ENCODE measurements at regions not wholly inside any gene's neighbourhood (a gene's known extent, or its start where the extent isn't known, plus 50 kb on each side); places are given as distances from the start of the nearest gene placed in this dataset.
"Not testable (repeated sequence)": the region's sequence is repeated elsewhere in the genome, so short reads cannot be mapped to it uniquely, and the experiment has no call there.

DNA sequence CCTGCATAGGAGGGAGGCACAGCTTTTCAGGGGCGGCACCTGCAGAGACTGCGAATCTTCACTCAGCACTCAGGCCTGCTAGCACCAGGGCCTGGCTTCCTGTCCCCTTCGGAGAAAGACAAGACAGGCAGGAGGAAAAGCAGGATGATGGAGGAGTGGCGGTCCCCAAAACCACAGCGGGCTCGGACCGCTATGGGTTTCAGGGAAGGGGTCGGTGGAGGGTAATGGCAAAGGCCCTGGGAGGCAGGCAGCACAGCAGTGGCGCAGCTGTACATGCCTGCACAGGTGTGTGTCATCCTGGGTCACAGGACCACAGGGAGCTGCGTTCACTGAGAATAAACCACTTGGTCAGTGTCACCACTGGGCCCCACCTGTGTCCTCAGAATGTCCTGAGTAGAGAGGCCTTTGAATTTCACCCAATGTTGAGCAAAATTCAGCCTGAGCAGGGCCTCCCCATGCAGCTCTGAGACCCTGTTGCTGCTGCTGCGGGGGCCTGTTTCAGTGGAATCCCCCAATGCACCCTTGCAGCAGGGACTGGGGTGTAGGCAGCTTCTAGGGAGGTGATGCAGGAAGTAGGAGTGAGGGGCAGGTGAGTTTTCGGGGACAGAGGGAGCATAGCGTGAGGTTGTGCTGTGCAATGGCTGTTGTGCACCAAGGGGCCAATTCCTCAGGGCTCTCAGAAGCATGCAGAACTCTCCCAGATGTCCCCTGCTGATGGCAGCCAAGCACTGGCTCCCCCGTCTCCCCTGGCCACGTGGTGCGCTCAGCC is 90.6 kb upstream of the PPP2R2D start:
- DNase-seq = no peak

DNA sequence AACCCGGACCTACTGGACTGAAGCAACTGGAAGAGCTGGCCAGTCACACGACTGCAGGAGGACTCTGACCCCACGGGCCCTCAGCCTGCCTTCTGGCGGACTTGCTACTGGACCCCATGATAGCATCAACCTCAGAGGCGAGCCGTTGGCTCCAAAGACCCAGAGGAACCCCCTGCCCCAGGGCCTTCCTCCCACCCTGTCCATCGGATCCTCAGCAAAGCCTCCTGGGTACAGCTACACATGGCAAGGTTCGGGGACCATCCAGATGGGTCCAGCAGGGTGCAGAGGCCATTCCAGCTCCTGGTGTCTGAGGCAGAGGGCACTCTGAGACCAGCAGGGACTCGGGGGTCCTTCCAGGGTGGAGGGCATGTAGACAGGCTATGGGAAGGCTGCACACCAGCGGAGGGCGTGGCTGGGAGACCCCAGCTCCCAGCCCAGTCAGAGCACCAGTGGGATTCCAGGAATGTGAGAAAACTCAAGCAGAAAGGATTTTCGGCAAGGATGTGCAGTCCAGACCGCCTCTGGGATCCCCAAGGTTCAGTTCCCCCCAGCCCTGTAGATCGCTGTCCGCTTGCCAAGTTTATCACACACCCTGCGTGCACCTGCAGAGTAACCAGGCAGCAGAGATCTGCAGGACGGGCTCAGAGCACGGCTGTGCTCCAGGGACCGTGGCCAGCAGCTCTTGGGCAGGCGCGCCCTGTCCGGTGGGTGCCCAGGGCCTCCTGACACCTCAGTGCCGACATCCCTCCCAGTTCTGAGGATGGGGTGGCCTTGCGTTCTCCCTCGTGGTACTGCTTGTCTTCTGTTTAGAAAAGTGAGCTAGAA is 89.8 kb upstream of the PPP2R2D start:
- DNase-seq = no peak

DNA sequence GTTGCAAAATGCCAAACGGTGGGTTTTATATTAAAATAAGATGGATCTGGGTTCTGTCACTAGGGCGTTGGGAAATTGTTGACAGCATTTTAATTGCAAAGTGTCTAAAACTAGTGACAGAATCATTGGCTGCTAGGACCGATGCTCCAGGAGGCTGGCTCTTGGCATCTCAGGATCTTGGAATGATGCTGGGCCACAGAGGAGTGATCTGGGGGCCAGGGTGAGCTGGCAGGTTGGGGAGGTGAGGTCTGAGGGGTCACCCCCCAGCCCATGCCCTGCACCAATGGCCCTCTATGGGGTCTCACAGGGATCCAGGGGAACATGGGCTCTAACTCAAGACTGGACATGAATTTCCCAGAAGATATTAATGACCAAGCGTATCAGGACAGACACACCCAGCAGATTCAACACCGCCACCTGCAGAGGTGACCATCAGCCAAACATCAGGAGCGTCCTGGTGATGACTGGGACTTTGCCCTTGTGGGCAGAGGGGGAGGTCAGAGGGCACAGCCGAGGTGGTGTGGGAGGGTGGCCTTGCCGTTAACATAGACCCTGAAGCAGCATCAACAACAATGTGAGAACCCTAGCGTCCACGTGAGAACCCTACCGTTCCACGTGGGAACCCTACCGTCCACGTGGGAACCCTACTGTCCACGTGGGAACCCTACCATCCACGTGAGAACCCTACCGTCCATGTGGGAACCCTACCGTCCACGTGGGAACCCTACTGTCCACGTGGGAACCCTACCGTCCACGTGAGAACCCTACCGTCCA is 89.0 kb upstream of the PPP2R2D start:
- DNase-seq = no peak

DNA sequence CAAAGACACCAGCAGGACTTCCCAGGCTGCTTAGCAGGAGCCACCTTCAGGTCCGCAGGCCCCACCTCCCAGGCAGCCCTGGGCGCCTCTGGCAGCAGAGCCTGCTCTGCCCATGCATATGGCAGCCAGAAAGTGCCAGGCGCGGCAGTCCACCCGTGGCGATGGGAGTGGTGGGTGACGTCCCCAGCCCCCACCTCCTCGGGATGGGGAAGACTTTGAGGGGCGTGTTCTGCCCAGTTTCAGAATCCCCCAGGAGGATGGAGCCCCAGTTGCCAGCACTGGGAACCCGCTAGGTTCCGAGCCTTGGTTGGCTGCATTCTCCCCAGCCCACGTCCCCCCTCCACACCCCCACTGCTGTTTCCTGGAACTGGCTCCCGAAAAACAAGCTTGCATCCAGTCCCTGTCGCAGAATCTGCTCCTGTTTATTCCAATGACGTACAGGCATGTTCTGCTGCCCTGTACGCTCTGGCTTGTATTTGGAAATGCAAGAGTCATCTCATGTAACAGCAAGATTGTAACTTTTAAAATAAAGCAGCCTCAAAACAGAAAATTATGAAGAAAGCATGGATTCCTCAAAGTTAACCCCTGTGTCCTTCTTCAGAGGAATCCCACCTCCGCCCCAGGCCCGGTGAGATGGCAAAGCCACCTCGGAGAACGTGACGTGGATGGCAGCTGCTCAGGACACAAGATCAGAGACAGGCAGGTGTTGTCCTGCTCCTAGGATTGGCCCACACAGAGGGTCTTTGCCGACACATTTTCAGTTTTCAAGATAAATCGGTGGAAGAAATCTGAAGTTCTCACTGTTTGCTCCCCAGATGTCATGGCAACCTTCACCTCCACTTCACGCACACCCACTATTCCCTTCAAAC is 87.8 kb upstream of the PPP2R2D start:
- no peak for DNase-seq

DNA sequence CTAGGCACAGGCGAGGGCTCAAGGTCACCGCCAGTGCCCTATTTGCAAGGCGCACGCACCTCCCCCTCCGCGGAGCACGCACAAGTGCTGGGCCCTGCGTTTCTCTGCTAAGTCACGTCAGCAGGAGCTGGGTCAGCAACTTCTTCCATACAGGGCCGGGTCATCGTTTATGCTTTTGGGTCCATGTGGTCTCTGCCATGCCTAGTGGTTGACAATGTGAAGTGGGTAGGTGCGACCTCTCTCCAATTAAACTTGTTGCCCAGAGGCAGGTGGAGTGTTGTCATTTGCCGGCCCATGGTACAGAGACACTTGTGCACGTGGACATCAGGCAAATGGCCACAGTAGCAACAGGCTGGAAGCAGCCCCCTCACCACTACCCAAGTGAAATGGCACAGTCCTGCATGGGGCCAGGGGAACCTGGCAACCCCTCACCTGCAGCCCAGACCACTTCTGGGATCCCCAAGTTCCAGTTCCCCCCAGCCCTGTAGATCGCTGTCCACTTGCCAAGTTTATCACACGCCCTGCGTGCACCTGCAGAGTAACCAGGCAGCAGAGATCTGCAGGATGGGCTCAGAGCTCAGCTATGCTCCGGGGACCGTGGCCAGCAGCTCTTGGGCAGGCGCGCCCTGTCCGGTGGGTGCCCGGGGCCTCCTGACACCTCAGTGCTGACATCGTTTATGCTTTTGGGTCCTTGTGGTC is 86.1 kb upstream of the PPP2R2D start:
- no peak for DNase-seq

DNA sequence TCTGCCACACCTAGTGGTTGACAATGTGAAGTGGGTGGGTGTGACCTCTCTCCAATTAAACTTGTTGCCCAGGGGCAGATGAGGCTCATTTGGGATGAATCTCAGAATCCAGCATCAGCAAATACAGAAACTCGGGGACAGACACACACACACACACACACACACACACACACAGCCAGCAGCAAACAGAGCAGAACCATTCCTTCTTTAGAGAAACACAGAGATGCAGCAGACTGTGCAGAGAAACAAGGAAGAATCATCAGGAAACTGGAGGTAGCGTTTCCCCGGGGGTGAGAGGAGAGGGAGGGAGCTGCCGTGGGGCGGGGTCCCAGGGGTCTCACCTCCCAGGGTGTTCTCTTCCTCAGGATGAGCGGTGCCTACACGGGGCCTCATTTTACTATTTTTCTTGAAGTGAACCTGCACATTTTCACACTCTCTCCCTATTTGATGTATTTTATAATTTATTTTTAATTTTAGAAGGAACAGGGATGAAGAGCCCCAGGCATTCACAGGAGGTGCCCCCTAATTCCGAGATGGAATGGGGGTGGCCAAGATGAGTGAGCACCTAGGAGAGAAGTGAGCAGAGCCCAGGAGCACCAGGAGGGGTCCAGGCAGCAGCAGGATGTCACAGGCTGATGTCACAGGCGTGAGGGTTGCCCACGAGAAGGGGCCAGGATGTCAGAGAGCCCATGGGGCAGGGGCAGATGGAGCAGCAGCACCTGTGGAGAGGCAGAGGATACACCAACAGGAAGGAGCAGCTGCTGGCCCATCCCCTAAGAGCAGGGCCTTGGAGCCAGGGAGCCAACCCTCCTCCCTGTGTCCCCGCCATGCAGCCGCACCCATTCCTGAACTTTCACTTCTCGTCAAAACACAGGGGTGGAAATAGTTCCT is 85.3 kb upstream of the PPP2R2D start:
- no peak for DNase-seq

DNA sequence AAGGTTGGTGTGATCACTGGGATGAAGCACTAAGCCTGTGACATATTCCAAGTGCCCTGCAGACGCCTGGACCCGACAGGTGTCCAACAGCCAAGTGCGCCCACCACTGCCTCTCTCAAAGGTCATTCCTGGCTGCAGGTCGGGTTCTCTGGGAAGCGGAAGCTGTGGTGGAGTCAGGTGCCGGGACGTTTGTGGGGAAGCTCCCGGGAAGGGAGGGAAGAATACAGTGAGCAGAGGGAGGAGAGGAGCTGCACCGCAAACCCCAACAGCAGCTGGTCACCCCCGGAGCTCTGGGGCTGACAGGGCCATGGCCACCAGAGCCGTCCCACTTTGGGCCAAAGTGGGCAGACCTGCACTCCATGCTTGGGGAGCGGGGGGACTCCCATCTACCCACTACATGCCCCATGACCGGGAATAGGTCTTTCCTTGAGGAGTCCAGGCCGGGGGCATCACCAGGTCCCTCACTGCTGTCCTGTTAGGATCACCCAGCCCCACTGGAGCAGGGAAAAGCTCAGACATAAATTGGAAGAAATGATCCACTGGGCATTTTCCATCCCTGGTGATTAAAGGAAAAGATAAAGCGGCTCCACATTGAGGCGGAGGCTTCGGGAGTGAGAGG is 84.5 kb upstream of the PPP2R2D start:
- no peak for DNase-seq

DNA sequence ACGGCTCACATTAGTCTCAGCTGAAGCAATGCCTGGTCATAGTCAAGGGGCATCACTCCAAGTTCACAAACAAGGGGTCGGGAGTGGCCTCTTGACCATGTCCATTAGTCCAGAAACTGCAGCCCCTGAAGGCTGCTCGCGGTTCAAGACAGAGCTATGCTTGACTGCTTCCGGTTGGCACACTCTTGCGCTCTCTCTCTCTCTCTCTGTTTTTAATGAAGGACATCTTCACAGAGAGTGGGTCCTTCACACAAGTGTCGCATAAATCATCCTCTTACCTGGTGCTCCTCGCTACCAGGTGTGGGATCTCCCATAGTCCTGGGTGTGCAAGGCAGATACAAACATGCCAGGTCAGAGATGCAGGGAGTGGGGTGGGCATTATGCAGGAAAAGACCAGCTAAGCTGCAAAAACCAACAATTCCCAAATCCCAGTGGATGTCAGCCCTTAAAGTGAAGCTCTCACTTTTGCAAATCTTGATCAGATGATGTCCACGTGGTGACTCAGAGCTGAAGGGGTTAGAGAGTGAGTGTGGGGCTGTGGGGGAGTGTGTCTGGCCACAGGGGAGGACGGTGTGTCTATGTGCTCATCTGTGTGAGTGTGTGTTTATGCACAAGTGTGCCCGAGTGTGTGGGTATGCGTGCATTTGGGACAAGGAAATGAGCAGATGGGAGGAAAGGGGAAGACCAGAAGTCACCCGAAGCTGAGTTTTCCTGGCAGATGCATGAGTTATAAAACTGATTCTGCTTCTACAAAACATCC is 83.7 kb upstream of the PPP2R2D start:
- no peak for DNase-seq

DNA sequence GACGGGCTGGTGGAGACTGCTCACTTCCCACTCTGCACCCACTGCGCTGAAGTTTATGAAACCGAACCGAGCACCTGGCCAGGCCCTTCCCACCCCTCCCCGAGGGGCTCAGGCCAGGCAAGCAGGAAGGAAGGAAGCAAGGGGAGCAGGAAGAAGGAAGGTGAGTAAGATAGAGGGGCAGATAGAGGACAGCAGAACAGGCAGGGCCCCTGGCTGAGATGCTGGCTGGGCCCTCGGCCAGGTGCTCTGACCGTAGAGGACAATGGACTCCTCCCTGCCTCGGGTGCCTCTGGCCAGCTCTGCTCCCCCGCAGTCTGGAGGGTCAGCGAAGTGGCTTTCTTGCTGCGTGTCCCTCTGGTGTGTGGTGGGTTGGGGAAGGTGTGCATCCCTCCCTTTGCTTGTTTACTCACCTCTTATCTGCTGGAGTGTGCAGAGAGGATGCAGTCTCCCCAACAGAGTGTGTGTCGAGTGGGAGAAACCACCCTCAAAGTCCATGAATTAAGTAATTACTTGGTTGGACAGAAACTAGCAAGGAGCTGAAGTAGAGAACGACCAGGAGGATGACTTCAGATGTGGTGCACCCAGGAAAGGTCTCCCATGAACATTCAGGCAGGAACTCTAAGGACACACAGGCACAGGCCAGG is 82.8 kb upstream of the PPP2R2D start:
- no peak for DNase-seq

DNA sequence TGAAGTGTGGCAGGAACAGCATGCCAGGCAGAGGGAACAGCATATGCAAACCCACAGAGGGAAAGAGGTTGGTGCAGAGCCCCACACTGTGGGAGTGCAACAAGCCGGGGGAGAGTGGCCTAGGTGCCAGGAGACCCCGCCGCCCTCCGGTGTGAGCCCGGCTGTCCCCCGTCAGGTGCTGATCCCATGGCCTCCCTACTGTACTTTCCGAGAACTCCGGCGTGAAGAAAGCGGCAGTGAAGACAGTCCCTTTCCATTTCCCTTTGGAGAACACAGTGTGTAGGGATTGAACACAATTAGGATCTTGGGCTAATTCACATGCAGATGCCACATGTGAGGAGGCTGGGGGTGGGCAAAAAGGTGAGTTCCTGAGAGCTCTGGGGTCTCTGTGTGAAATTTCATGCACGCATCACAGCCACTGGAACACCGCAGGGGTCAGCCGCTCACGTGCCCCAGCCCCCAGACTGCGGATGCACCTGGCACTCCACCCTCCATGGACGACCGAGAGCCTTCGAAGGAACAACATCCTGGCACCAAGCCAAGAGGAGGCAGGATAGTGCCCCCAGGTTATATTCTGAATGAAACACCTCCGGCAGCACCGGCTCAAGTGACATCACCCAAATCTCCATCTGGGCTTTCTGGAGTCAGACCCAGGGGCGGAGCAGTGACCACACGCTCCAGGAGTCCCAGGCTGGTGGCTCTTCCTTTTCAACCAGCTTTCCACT is 82.1 kb upstream of the PPP2R2D start:
- no peak for DNase-seq

DNA sequence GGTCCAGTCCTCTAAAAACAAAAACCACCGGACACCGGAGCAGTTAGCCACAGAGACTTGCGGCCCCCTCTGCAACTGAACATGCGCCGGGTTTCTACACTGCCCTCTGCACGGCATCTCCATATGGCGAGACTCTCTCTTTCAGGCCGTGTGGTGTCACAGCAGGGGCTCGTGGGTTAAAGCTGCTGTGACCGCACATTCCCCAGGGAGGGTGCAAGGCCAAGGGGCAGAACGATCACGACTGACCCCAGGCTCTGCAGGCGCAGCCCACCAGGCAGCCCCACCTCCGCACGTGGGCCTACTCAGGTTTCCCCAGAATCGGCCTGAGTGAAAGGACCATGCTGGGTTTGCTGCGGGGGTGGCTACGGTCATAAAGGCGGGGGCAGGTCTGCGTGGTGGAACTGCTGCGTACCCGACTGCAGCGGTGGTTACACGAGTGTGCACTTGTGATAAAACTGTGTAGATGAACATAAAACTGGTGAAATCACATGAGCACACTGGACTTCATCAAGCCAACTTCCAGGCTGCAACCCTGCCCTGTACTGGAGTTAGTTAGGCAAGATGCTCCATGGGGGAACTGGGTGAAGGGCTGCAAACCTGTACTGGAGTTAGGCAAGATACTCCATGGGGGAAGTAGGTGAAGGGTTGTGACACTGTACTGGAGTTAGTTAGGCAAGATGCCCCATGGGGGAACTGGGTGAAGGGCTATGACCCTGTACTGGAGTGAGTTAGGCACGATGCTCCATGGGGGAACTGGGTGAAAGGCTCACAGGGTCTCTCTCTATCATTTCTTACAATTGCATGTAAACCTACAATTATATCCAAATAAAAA is 81.4 kb upstream of the PPP2R2D start:
- peak; percentile 13 for DNase-seq

DNA sequence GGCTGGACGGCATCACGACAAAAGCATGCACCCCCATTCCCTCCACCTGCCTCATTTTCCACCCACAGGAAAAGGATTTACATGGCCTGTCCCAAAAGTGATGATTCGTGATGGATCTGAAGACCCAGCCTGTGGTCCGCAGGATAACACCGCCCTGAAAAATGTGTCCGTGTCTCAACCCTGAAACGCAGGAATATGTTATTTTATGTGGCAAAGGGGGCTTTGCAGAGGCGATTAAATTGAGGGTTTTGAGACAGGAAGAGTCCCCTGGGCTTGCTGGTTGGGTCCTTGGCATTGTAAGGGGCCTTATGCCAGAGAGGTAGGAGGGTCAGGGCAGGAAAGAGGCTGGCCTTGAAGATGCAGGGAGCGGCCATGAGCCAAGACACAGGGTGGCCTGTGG is 80.2 kb upstream of the PPP2R2D start:
- no peak for DNase-seq

DNA sequence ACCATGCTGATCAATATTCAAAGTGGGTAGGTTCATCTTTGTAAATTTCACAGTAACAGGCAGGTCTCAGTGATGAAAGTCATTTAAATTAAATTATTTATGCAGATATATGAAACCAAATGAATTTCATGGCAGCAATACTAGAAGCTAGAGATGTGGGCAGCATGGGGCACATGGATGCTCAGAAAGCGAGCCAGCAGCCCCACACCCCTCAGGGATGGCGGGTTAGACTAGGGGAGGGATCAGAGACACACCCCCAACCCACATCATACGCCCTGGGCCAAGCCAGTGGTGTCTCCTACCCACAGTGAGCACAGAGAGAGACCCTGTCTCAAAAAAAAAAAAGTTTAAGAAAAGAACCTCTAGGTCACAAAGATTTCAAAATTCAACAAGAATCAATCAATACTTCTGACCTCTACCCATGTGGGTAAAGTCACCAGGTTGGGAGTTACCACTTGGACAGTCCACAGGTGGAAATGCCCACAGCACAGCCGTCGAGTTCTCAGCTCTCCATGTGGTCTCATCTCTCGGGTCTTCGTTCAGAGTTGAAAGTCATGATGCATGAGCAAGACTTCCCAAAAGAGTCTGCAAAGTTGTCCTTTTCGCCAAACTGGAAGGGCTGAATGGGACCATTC is 79.3 kb upstream of the PPP2R2D start:
- DNase-seq = no peak

DNA sequence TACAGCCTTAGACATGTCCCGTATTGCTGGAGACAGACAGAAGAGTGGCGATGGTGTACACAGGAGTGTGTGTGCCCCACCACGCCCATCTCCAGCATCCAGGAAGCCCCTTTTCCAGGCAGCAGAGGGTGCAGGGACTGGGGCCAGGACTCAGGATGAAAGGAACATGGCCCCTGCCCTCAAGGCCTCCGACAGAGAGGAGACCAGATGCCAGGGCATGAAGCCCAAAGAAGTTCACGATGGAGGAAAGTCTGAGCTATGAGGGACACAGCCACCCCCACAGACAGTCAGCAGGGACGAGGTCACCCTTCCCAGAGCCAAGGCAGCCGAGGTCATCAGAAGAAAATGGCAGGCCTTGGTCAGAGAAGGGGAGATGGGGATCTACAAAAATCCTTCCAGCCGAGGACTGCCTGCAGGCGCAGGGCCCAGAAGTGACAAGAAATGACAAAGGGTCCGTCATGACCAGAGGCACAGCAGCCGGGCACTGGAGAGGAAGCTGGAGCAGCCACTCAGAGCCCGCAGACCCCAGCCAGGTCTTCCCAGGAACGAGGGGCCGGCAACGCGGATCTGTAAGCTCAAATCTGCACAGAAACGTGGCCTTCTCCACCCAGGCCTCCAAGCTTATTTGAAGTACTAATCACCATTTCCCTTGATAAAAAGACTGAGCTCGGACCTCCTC is 78.7 kb upstream of the PPP2R2D start:
- DNase-seq = no peak

DNA sequence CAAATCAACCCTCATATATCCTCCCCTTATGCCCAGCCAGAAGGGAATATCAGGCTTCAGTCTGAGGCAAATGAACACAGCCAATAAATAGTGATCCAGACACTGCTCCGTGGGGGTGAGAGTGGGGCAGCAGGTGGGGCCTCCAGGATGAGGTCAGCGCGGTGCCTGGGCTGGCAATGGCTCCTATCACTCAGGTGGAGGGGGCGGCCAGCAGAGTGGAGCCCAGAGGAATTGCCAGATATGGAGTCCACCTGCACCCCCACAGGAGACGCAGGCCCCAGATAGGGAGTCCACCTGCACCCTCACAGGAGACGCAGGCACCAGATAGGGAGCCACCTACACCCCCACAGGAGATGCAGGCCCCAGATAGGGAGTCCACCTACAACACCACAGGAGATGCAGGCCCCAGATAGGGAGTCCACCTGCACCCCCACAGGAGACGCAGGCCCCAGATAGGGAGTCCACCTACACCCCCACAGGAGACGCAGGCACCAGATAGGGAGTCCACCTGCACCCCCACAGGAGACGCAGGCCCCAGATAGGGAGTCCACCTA is 78.0 kb upstream of the PPP2R2D start:
- no peak for DNase-seq

DNA sequence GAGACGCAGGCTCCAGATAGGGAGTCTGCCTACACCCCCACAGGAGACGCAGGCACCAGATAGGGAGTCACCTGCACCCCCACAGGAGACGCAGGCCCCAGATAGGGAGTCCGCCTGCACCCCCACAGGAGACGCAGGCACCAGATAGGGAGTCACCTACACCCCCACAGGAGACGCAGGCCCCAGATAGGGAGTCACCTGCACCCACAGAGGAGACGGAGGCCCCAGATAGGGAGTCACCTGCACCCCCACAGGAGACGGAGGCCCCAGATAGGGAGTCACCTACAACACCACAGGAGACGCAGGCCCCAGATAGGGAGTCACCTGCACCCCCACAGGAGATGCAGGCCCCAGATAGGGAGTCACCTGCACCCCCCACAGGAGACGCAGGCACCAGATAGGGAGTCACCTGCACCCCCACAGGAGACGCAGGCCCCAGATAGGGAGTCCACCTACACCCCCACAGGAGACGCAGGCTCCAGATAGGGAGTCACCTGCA is 77.2 kb upstream of the PPP2R2D start:
- not testable (repeated sequence) for DNase-seq
